ENCODE measurements at regions not wholly inside any gene's neighbourhood (a gene's known extent, or its start where the extent isn't known, plus 50 kb on each side); places are given as distances from the start of the nearest gene placed in this dataset.

DNA sequence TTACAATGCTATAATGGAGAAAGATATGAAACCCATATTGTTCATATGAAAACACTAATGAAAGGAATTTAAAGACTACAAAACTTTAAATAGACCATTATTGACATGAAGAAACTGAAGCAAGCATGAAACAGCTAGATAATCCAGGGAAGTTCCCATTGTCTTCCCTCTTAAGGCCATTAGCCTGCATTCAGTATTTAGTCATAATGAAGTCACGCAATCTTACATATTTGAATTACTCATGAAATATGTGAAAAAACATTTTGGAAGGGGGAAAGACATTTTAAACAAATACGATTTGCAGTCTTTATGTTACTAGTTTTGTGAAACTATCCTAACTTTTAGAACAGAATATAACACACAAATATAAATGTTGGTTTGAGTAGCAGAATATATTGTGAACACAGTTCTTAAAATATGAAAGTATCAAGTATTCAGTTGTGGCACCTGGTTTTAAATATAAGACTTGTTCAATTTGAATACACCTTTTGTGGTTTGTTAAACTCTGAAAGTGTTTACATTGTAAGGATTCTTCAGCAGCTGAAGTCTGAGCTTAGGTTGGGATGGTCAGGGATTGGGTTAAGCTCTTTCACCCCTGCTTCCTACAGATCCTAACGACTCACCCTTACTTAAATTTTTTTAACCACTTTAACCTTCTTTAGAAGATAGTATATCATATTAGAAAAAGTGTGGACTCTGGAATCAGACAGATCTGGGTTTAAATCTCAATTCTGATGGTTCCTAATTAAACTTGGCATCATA, 500.3 kb upstream of the TENM4 start (continued):
- no peak for TF ChIP-seq CHD7 (IDR thresholded peaks at IDR 0.05; ENCODE audit: insufficient replicate concordance, low read length)
- TF ChIP-seq CBX8 (IDR thresholded peaks at IDR 0.05; ENCODE audit: borderline replicate concordance, low read depth, low read length): no peak
- TF ChIP-seq RBBP5 (IDR thresholded peaks at IDR 0.05; ENCODE audit: borderline replicate concordance, low read depth, low read length): no peak
- TF ChIP-seq, protein P1, sequence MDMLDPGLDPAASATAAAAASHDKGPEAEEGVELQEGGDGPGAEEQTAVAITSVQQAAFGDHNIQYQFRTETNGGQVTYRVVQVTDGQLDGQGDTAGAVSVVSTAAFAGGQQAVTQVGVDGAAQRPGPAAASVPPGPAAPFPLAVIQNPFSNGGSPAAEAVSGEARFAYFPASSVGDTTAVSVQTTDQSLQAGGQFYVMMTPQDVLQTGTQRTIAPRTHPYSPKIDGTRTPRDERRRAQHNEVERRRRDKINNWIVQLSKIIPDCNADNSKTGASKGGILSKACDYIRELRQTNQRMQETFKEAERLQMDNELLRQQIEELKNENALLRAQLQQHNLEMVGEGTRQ (IDR thresholded peaks at IDR 0.05; ENCODE audit: low read length): no peak
- TF ChIP-seq TAF7 (optimal IDR thresholded peaks at IDR 0.05; ENCODE audit: borderline replicate concordance, low read depth, low read length): no peak
- no peak for TF ChIP-seq SIX5 (IDR thresholded peaks at IDR 0.05; ENCODE audit: low read depth, low read length)
- no peak for TF ChIP-seq SP2 (IDR thresholded peaks at IDR 0.05; ENCODE audit: low read length)

Measured in H1 (cell line).